Lower leg skin (tissue), 4 donors: ENCODE measurements at regions not wholly inside any gene's neighbourhood (a gene's known extent, or its start where the extent isn't known, plus 50 kb on each side); places are given as distances from the start of the nearest gene placed in this dataset.
"Not testable (repeated sequence)": the region's sequence is repeated elsewhere in the genome, so short reads cannot be mapped to it uniquely, and the experiment has no call there.

Experiments
- DNase-seq, 2 donors: peaks; one replicate each; pipeline ENCODE4 v3.0.0-alpha.2; 2019; ENCODE audit warnings: low spot score in 2 of 2
- H3K4me3 ChIP-seq: fragments of 200-600 bp; sonication (generic); 2 replicates; pipeline ENCODE4 v1.5.1; 2017; ENCODE audit warnings: mild to moderate bottlenecking, low read depth; ENCODE audit not compliant: poor library complexity, severe bottlenecking
- CTCF ChIP-seq, 3 donors: fragments of 450-650 bp; IDR thresholded peaks; one replicate each; pipeline ENCODE4 v1.5.1; 2016; ENCODE audit warnings: antibody characterized with exemption in 3 of 3, mild to moderate bottlenecking in 3 of 3, moderate library complexity in 2 of 3
- POLR2A ChIP-seq, 2 donors: fragments of 450-650 bp; IDR thresholded peaks; one replicate each; pipeline ENCODE4 v1.6.1; 2016 to 2017; ENCODE audit warnings: antibody characterized with exemption in 2 of 2, mild to moderate bottlenecking in 1 of 2, moderate library complexity in 1 of 2
- WGBS, 2 donors: methylation state at CpG; one replicate each; pipeline ENCODE4 v1.1.5; 2018; 5-methylcytosine and 5-hydroxymethylcytosine counted together
- intact Hi-C: fragments of 100-400 bp; cut with DNase I; formaldehyde crosslinking; loops from one replicate; pipeline ENCODE4 v1.15.0; 2023; ENCODE audit warnings: low total_unique reads

- 89 to 93% methylated on average over 8 of the region's 8 CpGs for WGBS, 2 donors
- no peak overlapping the region for H3K4me3 ChIP-seq
- TF ChIP-seq CTCF (IDR thresholded peaks at IDR 0.05) (no peak), POLR2A (IDR thresholded peaks at IDR 0.05) (no peak)
- DNase-seq, result no peak
- intact Hi-C loops, result no loop called here
These were observed 1525.8 kb downstream of the BRD1 start for GRCh38 chr22:48301908-48302307.

- no peak overlapping the region for H3K4me3 ChIP-seq
- intact Hi-C loops, result no loop called here
- 45 to 60% methylated on average over 11 of the region's 11 CpGs for WGBS, 2 donors
- peak in 1 of 2 donors; percentile 2 for DNase-seq
- TF ChIP-seq POLR2A (IDR thresholded peaks at IDR 0.05) (no peak), CTCF (IDR thresholded peaks at IDR 0.05) (no peak)
These were observed 1526.3 kb downstream of the BRD1 start for GRCh38 chr22:48301421-48301820.

GRCh38 chr22:48300877-48301276, 1526.8 kb downstream of the BRD1 start:
- no peak for DNase-seq
- intact Hi-C loops, result no loop called here
- no peak overlapping the region for H3K4me3 ChIP-seq
- no peak for TF ChIP-seq POLR2A (IDR thresholded peaks at IDR 0.05)
- TF ChIP-seq CTCF (IDR thresholded peaks at IDR 0.05), result no peak
- 90 to 91% methylated on average over 11 of the region's 11 CpGs for WGBS, 2 donors

- intact Hi-C loops, result no loop called here
- peak in 1 of 2 donors; percentile 2 for DNase-seq
- no peak overlapping the region for H3K4me3 ChIP-seq
- no peak for TF ChIP-seq POLR2A (IDR thresholded peaks at IDR 0.05)
- no peak for TF ChIP-seq CTCF (IDR thresholded peaks at IDR 0.05)
- WGBS, 2 donors, result 88 to 95% methylated on average over 13 to 15 of the region's 18 CpGs
These were observed 1527.9 kb downstream of the BRD1 start for GRCh38 chr22:48299801-48300200.

- WGBS, 2 donors, result 85% methylated on average over 7 to 8 of the region's 8 CpGs
- TF ChIP-seq CTCF (IDR thresholded peaks at IDR 0.05) (no peak), POLR2A (IDR thresholded peaks at IDR 0.05) (no peak)
- no peak overlapping the region for H3K4me3 ChIP-seq
- intact Hi-C loops, result no loop called here
- peak; percentile 0 to 74 for DNase-seq
These were observed 1528.5 kb downstream of the BRD1 start for GRCh38 chr22:48299124-48299523.

- TF ChIP-seq POLR2A (IDR thresholded peaks at IDR 0.05), result no peak
- TF ChIP-seq CTCF (IDR thresholded peaks at IDR 0.05), result no peak
- no peak for DNase-seq
- no peak overlapping the region for H3K4me3 ChIP-seq
- WGBS, 2 donors, result 68% methylated on average over 7 of the region's 7 CpGs
- intact Hi-C loops, result no loop called here
These were observed 1530.4 kb downstream of the BRD1 start for GRCh38 chr22:48297296-48297695.

- WGBS, 2 donors, result 50 to 62% methylated on average over 2 of the region's 2 CpGs
- DNase-seq, H3K4me3 ChIP-seq, intact Hi-C loops: not testable (repeated sequence)
These were observed 1527.5 kb downstream of the TBC1D22A start for GRCh38 chr22:48289954-48290353.
